Hepatocyte (in vitro differentiated cells): ENCODE measurements at regions not wholly inside any gene's neighbourhood (a gene's known extent, or its start where the extent isn't known, plus 50 kb on each side); places are given as distances from the start of the nearest gene placed in this dataset.

Experiments
- CTCF ChIP-seq: fragments of 200-600 bp; sonication (generic); IDR thresholded peaks from 2 replicates; pipeline ENCODE4 v1.5.1; 2016; ENCODE audit warnings: antibody characterized with exemption, mild to moderate bottlenecking; ENCODE audit not compliant: poor library complexity
- EZH2 ChIP-seq: fragments of 200-600 bp; sonication (generic); IDR thresholded peaks from 2 replicates; pipeline ENCODE4 v1.6.1; 2016; ENCODE audit warnings: antibody characterized with exemption, mild to moderate bottlenecking, borderline replicate concordance

GRCh38 chr3:151935446-151935845 lies 62.0 kb downstream of the SUCNR1 start:
- TF ChIP-seq CTCF, result no peak
- TF ChIP-seq EZH2, result no peak
